Suprapubic skin (tissue), 4 donors: ENCODE measurements at regions not wholly inside any gene's neighbourhood (a gene's known extent, or its start where the extent isn't known, plus 50 kb on each side); places are given as distances from the start of the nearest gene placed in this dataset.
"Not testable (repeated sequence)": the region's sequence is repeated elsewhere in the genome, so short reads cannot be mapped to it uniquely, and the experiment has no call there.

Source experiments
- DNase-seq, 2 donors: peaks; one replicate each; pipeline ENCODE4 v3.0.0-alpha.2; 2019; ENCODE audit warnings: low spot score in 2 of 2
- H3K27ac ChIP-seq: fragments of 200-600 bp; sonication (generic); one replicate; pipeline ENCODE4 v1.5.1; 2019
- H3K27me3 ChIP-seq: fragments of 200-600 bp; sonication (generic); one replicate; pipeline ENCODE4 v1.5.1; 2019
- H3K36me3 ChIP-seq: fragments of 200-600 bp; sonication (generic); one replicate; pipeline ENCODE4 v1.5.1; 2019
- H3K4me1 ChIP-seq: fragments of 200-600 bp; sonication (generic); one replicate; pipeline ENCODE4 v1.5.1; 2019
- H3K4me3 ChIP-seq: fragments of 200-600 bp; sonication (generic); one replicate; pipeline ENCODE4 v1.5.1; 2019; ENCODE audit warnings: mild to moderate bottlenecking
- H3K9me3 ChIP-seq: fragments of 200-600 bp; sonication (generic); one replicate; pipeline ENCODE4 v1.5.1; 2019
- EP300 ChIP-seq: sonication (generic); formaldehyde crosslinking; IDR thresholded peaks from one replicate; pipeline ENCODE4 v1.6.1; 2017; ENCODE audit warnings: antibody characterized with exemption
- POLR2A ChIP-seq, 2 donors: fragments of 450-650 bp; IDR thresholded peaks; one replicate each; pipeline ENCODE4 v1.6.1; 2017; ENCODE audit warnings: antibody characterized with exemption in 2 of 2, mild to moderate bottlenecking in 2 of 2, moderate library complexity in 2 of 2
- POLR2AphosphoS5 ChIP-seq, 3 donors: sonication (generic); formaldehyde crosslinking; IDR thresholded peaks; one replicate each; pipeline ENCODE4 v1.6.1; 2017; ENCODE audit warnings: antibody characterized with exemption in 3 of 3
- WGBS: methylation state at CpG from one replicate; pipeline ENCODE4 v1.1.5; 2018; 5-methylcytosine and 5-hydroxymethylcytosine counted together
- TF ChIP-seq, protein P1 (sequence below), 2 donors: fragments of 200-600 bp in 1 of 2; fragments of 450-650 bp in 1 of 2; sonication (generic) in 1 of 2; IDR thresholded peaks; one replicate each; pipeline ENCODE4 v1.5.1; 2016 to 2019; ENCODE audit warnings: antibody characterized with exemption in 2 of 2, mild to moderate bottlenecking in 1 of 2, moderate library complexity in 1 of 2

DNA sequence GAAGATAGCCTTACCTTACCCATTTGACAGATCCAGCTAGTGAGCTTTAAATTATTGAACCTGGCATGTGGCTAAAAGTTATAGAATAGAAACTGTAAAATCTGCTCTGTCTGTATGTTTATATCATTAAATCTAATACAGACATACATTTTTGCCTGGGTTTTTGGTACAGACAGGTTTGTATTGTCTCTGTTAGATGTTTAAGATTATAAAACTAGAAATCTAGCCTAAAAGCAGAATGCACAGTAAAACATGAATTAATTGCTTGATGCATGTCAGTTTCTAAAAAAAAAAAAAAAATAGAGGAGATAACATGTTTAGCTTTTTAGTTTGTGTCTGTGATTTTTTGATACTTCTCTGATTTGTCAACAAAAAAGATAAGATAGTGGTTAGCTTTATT, 477.6 kb upstream of the LRRC7 start:
- no peak overlapping the region for H3K27ac ChIP-seq
- TF ChIP-seq EP300 = no peak
- TF ChIP-seq POLR2AphosphoS5 (IDR thresholded peaks at IDR 0.05) = no peak
- no peak for TF ChIP-seq POLR2A (IDR thresholded peaks at IDR 0.05)
- TF ChIP-seq, protein P1, sequence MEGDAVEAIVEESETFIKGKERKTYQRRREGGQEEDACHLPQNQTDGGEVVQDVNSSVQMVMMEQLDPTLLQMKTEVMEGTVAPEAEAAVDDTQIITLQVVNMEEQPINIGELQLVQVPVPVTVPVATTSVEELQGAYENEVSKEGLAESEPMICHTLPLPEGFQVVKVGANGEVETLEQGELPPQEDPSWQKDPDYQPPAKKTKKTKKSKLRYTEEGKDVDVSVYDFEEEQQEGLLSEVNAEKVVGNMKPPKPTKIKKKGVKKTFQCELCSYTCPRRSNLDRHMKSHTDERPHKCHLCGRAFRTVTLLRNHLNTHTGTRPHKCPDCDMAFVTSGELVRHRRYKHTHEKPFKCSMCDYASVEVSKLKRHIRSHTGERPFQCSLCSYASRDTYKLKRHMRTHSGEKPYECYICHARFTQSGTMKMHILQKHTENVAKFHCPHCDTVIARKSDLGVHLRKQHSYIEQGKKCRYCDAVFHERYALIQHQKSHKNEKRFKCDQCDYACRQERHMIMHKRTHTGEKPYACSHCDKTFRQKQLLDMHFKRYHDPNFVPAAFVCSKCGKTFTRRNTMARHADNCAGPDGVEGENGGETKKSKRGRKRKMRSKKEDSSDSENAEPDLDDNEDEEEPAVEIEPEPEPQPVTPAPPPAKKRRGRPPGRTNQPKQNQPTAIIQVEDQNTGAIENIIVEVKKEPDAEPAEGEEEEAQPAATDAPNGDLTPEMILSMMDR (IDR thresholded peaks at IDR 0.05) = no peak
- H3K36me3 ChIP-seq = no peaks in the 10 kb centered on the region

DNA sequence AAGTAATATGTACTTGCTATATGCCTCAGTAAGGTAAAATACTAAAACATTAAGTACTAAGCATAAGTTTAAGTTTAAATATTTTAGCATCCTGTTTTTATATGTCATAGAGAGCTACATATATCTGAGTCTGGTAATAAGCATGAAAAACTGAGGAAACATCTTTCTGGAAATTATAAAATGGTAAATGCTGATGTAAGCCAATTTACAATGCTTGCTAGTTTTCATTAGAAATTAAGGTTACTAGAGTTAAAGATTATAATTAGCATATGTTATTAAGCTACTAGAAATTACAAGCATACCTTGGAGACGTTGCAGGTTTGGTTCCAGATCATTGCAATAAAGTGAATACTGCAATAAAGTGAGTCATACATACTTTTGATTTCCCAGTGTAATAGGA, 477.0 kb upstream of the LRRC7 start:
- TF ChIP-seq, protein P1 (IDR thresholded peaks at IDR 0.05) = no peak
- no peak for TF ChIP-seq EP300
- no peak for TF ChIP-seq POLR2A (IDR thresholded peaks at IDR 0.05)
- H3K9me3 ChIP-seq = no peaks in the 10 kb centered on the region
- H3K4me1 ChIP-seq = no peaks in the 10 kb centered on the region
- H3K36me3 ChIP-seq = no peaks in the 10 kb centered on the region
- WGBS = 40% methylated on average over 1 of the region's 1 CpG
- no peaks in the 10 kb centered on the region for H3K27me3 ChIP-seq
- no peak overlapping the region for H3K27ac ChIP-seq
- no peak overlapping the region for H3K4me3 ChIP-seq
- no peak for DNase-seq

More for the DNA sequence above, 477.6 kb upstream of the LRRC7 start:
- Histone ChIP-seq H3K4me1 (no peaks in the 10 kb centered on the region), H3K9me3 (no peaks in the 10 kb centered on the region), H3K27me3 (no peaks in the 10 kb centered on the region), H3K4me3 (no peak overlapping the region)
- DNase-seq = no peak

DNA sequence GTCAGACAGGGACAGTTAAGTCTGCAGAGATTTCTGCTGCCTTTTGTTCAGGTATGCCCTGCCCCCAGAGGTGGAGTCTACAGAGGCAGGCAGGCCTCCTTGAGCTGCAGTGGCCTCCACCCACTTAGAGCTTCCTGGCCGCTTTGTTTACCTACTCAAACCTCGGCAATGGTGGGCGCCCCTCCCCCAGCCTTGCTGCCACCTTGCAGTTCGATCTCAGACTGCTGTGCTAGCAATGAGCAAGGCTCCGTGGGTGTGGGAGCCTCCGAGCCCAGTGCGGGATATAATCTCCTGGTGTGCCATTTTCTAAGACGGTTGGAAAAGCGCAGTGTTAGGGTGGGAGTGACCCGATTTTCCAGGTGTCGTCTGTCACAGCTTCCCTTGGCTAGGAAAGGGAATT, 465.7 kb upstream of the LRRC7 start:
- H3K36me3 ChIP-seq, H3K4me3 ChIP-seq, DNase-seq, H3K27me3 ChIP-seq, H3K4me1 ChIP-seq, H3K27ac ChIP-seq, H3K9me3 ChIP-seq: not testable (repeated sequence)
- 94% methylated on average over 11 of the region's 11 CpGs for WGBS

DNA sequence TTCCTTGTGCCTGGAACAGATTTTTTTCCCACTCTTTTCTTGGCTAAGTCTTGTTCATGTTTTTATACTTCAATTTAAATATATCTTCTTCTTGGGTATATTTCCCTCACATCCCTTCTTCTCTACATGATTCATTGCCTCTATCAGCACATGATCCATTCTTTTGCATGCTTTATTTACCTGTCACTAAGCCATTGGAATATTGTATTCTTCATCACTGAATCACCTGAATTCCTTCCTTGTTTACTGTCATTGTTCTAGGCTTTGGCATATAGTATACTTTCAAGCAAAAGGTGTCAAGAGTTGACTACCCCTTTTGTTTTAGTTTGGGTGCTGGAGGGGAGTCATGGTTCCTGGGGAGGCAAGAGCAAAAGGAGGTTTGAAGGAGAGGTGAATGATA, 464.5 kb upstream of the LRRC7 start:
- no peaks in the 10 kb centered on the region for H3K36me3 ChIP-seq
- no peak for TF ChIP-seq EP300
- TF ChIP-seq POLR2AphosphoS5 (IDR thresholded peaks at IDR 0.05) = no peak
- TF ChIP-seq POLR2A (IDR thresholded peaks at IDR 0.05) = no peak
- TF ChIP-seq, protein P1 (IDR thresholded peaks at IDR 0.05) = no peak
- H3K27ac ChIP-seq = no peak overlapping the region
- H3K4me1 ChIP-seq = no peaks in the 10 kb centered on the region
- no peak overlapping the region for H3K4me3 ChIP-seq
- H3K9me3 ChIP-seq = peaks cover 3% of the 10 kb centered on the region
- no peak for DNase-seq
- no peaks in the 10 kb centered on the region for H3K27me3 ChIP-seq

DNA sequence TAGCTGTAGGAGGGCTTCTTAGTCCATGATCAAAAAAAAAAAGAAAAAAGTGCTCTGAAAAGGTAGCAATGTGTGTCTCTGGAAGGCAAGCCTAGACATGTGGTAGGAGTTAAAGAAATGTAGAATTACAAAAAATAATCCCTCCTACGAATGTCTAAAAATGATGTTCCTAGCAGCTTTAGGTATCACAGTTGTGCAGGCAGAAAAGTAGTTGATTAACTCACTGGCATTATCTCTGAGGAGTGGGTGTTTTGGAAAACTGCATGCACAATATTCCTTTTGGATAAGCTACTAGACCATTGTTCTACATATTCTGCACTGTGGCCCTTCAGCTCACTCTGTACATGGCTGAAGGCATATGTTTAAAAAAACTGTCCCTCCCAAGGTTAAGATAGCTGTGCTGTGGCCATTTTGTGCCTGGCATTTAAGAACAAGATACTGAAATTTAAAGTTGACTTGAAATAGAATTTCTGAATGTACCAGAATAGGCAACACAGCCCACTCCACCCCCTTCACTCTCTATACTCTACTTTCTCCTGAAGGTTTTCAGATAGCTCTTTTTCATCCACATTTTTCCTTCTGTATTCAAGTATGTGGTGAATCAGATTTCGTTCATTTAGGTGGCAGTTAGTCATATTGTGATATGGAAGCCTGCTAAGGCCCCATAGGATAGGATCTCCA, 463.9 kb upstream of the LRRC7 start:
- 51% methylated on average over 2 of the region's 2 CpGs for WGBS
- Histone ChIP-seq H3K4me3 (no peak overlapping the region), H3K27ac (no peak overlapping the region), H3K9me3 (peaks cover 3% of the 10 kb centered on the region), H3K36me3 (no peaks in the 10 kb centered on the region), H3K4me1 (no peaks in the 10 kb centered on the region), H3K27me3 (no peaks in the 10 kb centered on the region)
- TF ChIP-seq, protein P1 (IDR thresholded peaks at IDR 0.05) = no peak
- TF ChIP-seq POLR2A (IDR thresholded peaks at IDR 0.05) (no peak), EP300 (no peak), POLR2AphosphoS5 (IDR thresholded peaks at IDR 0.05) (no peak)
- DNase-seq = no peak

DNA sequence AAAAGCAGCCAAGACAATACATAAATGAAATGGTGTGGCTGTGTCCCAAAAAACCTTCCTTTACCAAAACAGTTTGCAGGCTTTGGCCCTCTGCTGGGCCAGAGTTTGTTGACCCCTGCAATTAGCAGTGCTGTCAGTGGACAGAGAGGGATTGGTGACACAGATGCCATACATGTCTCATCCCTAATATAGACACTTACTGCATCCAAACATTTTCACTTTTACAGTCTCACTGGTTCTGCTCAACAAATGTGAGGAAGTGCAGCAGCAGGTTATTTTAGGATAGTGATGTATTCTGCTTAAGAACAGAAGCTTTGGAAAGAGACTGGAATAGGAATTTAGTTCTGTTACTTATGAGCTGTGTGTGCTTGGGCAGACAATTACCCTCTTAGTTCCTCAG, 462.8 kb upstream of the LRRC7 start:
- Histone ChIP-seq H3K4me1 (no peaks in the 10 kb centered on the region), H3K27ac (no peak overlapping the region), H3K4me3 (no peak overlapping the region), H3K9me3 (peaks cover 3% of the 10 kb centered on the region), H3K36me3 (no peaks in the 10 kb centered on the region), H3K27me3 (no peaks in the 10 kb centered on the region)
- no peak for DNase-seq
- no peak for TF ChIP-seq EP300
- no peak for TF ChIP-seq POLR2A (IDR thresholded peaks at IDR 0.05)
- TF ChIP-seq, protein P1 (IDR thresholded peaks at IDR 0.05) = no peak
- no peak for TF ChIP-seq POLR2AphosphoS5 (IDR thresholded peaks at IDR 0.05)
